ENCODE measurements at regions not wholly inside any gene's neighbourhood (a gene's known extent, or its start where the extent isn't known, plus 50 kb on each side); places are given as distances from the start of the nearest gene placed in this dataset.

DNA sequence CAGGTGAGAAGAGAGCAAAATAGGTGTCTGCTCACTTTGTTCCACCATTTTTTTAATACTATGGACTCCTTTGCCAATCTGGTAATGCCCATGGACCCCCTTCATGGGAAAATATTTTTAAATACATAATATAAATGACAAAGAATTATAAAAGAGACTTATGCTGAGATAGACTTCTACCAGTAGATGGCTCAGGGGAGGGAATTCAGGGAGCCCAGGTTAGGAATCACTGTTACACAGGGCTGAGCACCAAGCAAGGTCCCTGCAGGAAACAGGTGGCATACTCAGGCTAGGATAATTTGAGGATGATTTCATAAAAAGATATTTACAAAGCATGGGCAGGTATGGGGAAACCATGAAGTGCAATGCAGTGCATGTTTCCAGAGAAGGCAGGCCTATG is 525.9 kb downstream of the FGF9 start:
- DNase-seq: no peak

- no peak for DNase-seq
Measured at GRCh38 chr13:22198001-22198400, 527.1 kb downstream of the FGF9 start.

- DNase-seq: no peak
Measured at GRCh38 chr13:22198641-22199217, 527.9 kb downstream of the FGF9 start.

DNA sequence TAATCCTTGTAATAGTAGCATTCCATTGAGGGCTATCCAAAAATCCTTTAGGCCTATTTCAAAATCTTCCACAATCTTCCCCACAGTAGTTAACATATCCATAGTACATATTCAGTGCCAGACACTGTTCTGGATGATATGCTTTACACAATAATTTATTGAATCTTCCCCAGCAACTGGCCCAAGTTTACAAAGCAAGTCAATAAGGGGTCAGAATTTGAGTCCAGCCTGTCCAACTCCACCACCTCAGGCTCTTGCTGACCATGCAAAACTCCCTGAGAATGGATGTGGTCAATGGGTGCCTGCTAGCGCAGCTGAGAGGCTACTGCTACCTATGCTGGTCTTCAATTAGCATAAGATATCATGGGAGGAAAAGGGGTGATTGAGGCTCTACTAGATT is 529.6 kb downstream of the FGF9 start:
- no peak for DNase-seq

GRCh38 chr13:22201375-22201925 is 530.6 kb downstream of the FGF9 start:
- no peak for DNase-seq

GRCh38 chr13:22210134-22210930 is 539.5 kb downstream of the FGF9 start:
- DNase-seq: no peak

- no peak for DNase-seq
Measured at GRCh38 chr13:22211876-22212275, 541.0 kb downstream of the FGF9 start.

GRCh38 chr13:22212576-22212975 is 541.7 kb downstream of the FGF9 start:
- DNase-seq: no peak

GRCh38 chr13:22214184-22214583 is 543.3 kb downstream of the FGF9 start:
- DNase-seq: no peak

DNA sequence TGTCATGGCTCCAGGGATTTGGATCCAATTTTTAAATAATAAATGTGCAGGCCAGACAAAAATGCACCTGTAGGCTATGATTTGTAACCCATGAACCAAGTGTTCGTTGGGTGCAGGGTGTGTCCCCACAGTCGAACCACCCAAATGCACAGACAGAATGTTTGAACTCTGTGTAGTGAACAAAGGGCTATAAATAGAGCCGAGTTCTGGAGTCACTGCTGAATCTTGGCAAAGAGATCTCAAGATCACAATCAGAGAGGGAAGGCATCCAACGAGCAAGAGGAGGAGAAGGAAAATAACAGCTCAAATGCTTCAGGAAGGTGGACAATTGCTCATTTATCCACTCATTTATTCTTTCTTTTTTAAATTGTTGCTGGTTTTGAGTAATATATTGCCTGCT is 547.9 kb downstream of the FGF9 start:
- DNase-seq: no peak

GRCh38 chr13:22219709-22220108 is 548.8 kb downstream of the FGF9 start:
- DNase-seq: no peak

DNA sequence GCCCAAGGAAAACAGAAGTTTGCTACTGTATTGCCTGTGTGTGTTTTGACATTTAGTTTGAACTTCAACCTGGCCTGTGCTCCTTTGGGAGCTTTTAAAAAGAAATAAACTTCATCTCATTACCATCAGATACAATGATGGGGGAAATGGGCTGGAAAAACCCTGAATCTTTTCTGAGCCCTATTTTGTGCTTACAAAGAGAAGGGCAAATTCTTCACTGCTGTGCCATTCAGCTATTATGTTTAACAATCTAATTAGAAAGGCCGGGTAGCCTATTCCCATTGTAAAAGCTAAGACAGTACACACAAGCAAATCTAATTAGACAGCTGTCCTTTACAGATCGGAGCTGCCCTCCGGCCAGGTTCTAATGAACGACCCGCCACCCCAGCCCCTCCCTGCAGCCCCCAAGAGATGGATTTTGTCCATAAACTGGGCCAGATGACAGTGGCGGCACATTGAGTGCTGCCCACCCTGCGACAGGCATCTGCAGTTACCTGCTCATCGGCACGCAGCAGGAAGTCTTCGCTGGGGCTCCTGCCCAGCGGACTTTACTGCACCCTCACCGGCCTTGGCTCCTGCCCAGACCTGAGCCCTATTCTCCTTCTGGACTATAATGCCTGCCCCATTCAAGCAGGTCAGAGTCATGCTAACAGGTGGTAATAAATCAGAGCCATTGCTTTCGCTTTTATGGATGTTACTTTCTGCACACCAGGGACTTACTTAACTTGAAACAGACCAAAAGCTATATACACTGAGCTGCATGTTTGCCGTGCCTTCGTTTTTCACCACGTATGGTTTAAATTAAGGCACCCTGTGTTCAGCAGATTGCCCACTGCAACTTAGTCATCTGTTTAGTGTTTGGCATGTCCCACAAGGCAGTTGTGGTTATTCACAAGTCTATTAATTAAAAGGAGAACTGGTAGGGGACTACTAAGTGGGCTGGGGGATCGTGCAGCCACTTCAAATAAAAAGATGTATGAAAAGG is 549.6 kb downstream of the FGF9 start:
- DNase-seq: peak; percentile 60

GRCh38 chr13:22223411-22223810 is 552.5 kb downstream of the FGF9 start:
- DNase-seq: no peak

- no peak for DNase-seq
Measured at GRCh38 chr13:22226086-22226485, 555.2 kb downstream of the FGF9 start.

DNA sequence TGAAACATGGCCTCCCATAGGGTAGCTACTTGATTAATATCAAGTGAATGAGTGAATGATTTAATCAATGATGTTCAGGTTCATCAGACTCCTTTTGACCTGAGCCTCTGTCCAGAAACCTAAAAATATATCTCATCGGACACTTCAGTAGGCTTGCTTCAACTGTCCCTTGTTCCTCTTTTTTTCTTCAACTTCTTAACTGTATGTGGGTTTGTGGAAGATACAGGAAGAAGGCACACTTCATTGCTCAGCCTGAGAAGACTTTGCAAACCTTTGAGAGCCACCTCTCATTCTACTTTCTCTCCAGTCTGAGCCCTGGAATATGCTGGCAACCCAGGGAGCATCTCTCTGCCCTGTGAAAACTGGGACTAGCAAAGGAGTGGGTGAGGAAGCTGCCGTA is 557.0 kb downstream of the FGF9 start:
- DNase-seq: no peak

DNA sequence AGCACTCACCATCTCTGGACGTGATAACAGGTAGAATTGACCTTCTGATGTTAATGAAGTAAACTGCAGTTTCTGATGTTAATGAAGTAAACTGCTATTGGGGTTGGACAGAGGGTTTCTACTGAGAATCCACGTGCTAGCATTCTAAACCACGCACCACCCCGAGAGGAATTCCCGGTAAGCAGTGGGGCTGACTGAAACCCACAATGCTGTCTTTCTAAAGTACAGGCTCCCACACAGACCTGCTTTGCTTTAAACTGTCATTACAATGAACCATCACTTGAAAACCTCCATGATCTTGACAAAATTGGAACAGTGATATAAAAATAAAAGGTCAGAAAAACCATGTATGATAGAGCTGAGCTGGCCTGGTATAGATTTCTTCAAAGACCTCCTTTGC is 559.0 kb downstream of the FGF9 start:
- DNase-seq: no peak

- DNase-seq: no peak
Measured at GRCh38 chr13:22232186-22232585, 561.3 kb downstream of the FGF9 start.

DNA sequence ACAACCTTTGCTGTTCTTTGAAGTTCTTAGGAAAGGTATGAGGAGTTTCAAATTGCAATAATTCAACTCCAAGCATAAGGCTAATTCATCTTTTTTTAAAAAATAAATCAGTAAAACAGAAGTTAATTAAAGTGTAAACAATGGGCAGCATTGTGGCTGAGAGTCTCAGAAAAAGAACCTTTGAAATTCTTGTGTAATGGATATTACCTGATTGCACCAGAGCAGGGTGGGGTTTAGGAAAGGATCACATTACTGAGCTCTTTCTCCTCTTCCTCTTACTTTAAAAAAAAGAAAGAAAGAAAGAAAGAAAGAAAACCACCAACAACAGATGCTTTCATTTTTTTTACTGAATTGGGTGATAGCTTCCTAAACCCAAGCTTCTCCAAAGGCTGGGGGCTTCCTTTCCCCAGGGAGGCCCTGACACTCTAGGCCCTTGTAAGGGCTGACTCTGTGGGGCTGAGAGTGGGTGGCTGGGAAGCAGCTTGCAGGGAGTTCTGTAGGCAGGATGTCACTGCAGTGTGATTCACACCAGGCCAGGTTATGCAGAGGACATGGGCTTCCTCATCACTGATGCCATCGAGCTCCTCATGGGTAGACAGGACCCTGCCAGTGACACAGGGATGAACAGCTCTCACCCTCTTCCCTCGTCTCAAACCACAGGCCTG is 564.5 kb downstream of the FGF9 start:
- DNase-seq: no peak

DNA sequence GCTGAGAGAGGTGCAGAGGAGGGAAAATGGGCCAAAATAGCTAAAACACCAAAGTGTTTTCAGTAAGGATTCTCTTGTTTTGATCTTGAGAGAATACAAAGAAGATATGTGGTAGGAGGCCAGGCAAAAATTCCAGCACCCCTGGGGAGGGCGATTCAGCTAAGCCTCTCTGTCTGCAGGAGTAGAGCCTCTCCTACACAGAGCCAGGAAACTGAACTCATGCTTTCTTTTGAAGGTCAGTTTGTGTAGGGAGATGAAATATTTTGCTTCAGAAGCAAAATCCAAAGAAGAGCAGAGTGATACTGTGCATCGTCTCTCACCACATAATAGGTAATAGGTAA is 565.0 kb downstream of the FGF9 start:
- DNase-seq: no peak

DNA sequence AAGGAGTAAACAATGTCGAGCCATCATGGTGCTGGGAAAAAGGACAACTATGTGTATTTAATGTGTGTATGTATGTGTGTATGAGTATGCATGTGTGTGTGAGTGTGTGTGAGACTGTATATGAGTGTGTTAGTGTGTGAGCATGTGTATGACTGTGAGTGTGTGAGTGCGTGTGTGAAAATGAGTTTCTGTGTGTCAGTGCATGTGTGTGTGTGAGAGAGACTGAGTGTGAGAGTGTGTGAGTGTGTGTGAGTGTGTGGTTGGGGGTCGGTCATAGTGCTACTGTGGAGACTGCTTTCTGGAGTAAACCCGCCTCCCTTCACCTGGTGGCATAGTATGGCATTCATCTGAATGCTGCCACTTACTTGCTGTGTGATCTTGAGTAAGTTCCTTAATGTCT is 567.4 kb downstream of the FGF9 start:
- no peak for DNase-seq

GRCh38 chr13:22240716-22241115 is 569.8 kb downstream of the FGF9 start:
- peak; percentile 1 for DNase-seq

DNA sequence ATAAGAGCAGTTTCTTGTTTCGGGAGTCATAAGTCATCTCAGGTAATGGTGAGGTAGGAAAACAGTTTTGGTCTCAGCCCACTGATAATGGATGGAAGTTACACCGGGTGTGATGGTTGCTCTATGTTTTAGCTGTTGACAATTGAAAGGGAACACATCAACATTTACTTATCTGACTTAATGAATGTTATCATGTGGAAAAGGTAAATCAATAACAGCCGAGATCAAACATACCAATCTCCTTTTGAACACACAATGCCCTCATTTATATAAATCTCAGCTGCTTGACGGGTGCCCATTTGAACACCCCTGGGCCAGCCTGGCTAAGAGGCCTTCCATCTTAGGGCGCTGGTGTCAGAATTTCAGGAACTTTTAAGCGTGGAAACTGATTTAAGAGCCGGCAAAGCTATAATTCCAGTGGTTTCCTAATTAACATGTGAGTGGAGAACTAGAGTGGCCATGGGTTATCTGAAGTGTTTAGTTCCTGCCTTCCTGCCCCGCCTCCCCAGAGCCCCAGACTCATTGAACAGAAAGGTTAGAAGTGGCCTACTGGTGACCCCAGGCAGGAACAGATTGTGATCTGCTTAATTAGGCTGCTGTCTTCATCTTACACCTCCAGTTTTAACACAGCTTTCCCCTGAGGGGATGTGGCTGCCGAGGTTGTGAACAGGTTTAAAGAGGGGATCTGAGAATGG is 572.7 kb downstream of the FGF9 start:
- no peak for DNase-seq
